Stimulated activated naive CD8-positive, alpha-beta T cell treated with anti-CD3 and anti-CD28 coated beads, Interleukin-15, Interleukin-2, amounts not matched to agents 100 U/mL and 50 U/mL, for 24 hours (primary cell): ENCODE measurements at regions not wholly inside any gene's neighbourhood (a gene's known extent, or its start where the extent isn't known, plus 50 kb on each side); places are given as distances from the start of the nearest gene placed in this dataset.

Source experiments
- ATAC-seq: fragments of 150-1000 bp; cut with Tn5 transposase; one replicate; pipeline ENCODE4 v1.10.0; 2021
- DNase-seq: peaks from one replicate; pipeline ENCODE4 v3.0.0; 2021

DNA sequence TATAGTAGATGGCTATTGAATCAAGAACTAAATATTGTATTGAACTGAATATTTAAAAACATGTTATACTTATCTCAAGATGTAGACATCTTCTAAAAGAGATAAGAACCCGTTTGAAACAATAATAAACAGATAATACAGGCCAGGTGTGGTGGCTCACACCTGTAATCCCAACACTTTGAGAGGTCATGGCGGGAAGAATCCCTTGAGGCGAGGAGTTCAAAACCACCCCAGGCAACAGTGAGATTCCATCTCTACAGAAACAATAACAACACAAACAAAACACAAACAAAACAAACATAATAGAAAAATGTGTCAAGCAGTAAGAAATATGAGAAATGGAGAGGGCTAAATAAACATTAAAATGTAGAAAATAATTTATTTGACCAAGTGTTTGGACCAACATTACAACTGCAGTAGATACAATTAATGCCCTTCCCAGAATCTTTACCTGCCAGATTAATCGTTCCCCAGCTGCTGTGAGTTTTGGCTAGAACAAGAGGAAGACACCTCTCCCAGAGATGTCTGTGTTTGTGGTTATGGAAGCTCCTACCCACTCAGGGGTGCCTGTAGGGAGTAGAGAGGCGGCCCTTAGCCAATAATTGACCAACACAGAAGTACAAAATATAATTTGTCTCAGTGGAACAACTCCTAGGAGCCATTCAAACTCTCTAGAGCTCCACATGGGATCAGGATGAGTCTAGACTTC, 111.9 kb upstream of the AGTR1 start:
- ATAC-seq, result no peak

DNA sequence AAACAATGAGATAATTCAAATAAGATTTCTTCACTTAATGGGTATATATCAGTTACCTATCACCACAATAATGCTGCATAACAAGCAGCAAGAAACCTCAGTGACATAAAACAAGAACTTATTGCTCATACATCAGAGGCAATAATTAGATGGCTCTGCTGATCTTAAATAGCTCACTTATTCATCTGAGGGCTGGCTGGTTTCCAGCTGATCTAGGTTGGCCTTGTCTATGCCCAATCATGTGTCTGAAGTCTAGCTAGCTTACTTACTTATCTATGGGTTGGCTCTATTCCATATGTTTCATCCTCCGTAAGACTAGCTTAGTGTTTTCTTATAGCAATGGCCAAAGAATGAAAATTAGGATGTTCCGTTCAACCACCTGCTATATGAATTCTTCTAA, 109.4 kb upstream of the AGTR1 start:
- ATAC-seq, result no peak
- no peak for DNase-seq

More for the DNA sequence above, 111.9 kb upstream of the AGTR1 start:
- DNase-seq, result no peak

DNA sequence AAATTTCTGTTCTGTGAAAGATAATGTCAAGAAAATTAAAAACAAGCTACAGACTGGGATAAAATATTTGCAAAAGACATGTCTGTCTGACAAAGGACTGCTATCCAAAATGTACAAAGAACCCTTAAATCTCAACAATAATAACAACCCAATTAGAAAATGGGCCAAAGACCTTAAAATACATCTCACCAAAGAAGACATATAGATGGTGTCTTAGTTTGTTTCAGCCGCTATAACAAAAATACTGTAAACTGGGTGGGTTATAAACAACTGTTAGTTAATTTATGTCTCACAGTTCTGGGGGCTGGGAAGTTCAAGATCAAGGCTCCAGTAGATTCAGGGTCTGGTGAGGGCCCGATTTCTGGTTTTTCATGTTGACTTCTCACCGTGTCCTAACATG, 106.2 kb upstream of the AGTR1 start:
- ATAC-seq (no peak), DNase-seq (no peak)

DNA sequence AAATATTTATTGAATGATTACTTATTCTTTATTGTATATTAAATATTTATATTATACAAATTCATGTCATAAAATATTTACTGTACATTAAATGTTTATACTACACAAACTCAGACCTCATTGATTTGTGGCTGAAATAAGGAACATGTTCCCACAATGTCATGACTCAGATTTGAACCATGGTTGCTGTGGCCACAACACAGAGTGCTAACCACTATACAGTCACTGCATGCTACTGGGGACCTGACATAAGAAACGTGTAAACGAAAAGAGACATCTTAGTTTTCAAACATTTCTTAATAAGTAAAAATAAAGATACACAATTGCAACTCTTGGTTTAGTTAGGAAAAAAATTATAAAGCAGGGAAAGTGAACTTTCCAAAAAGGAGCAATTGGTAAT, 99.1 kb upstream of the AGTR1 start:
- ATAC-seq, result no peak
- DNase-seq, result no peak

DNA sequence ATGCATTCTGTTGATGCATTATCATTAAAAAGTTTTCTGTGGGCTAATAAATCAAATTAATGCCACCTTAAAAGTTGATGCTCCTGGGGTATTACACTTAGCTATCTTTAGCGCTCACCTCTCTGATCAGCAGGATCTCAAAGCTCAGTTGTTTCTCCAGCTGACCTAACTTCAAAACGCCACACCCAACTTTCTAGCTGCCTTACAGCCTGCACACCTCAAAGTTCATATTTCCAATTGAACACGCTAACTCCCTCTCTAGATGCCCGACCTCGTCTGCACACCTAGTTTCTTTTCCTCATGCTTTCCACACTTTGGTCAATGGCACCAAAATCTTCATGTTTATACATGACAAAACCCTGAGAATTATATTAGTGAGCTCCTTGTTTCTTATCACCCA, 98.2 kb upstream of the AGTR1 start:
- no peak for DNase-seq
- no peak for ATAC-seq

DNA sequence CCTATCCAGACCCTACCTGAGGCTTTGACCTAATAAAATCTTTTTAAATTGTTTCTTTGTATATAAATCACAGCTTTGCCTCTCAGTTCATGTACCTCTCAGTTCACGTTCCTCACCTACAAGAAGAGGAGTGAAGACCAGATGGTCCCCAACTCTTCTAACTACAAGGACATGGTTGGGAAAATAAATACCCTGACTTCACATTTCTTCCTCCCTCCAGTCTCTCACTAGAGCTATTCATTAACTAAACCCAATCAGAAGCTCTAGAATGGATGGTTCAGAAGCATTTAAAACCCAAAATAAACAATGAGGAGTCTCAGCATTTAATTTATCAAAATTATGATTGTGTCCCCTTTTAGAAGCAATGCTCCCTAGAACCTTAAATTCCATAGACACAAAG, 97.3 kb upstream of the AGTR1 start:
- no peak for ATAC-seq
- no peak for DNase-seq

DNA sequence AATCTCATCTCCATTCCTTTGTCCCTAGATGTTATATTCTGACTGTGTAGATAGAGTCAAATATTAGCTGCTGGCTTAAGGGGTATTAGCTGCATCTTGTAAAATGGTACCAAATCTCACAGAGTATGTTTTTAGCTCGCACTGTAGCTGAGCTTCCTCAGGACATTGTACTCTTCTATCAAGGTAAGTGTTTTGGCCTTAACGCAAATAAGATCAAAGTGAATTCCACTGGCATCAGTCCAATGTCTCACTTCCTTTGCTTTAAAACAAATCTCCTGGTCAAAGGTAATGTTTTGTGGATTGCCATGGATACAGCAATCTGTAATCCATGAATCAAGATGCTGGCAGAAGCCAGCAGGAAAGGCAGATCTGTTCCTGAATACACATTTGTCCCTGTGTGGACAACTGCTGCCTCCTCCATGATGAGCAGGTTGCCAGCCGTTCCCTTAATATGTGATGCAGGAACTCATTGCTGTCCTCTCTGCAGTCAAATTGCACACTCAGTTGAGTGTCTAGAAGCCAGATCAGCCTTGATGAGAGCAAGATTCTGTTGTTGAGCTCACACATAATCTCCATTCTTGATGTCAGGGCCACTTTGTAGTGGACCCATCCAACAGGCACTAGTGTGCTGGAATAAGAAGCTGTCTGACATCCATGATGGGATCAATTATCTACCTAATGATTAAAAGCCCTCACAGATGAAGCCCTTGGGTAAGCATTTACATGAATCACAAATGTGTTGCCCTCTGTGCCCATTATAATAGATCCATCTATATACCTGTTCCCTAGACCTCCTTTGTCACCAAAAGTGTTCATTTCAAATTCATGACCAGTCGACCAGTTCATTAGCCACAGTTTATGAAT, 96.6 kb upstream of the AGTR1 start:
- DNase-seq, result no peak
- no peak for ATAC-seq

DNA sequence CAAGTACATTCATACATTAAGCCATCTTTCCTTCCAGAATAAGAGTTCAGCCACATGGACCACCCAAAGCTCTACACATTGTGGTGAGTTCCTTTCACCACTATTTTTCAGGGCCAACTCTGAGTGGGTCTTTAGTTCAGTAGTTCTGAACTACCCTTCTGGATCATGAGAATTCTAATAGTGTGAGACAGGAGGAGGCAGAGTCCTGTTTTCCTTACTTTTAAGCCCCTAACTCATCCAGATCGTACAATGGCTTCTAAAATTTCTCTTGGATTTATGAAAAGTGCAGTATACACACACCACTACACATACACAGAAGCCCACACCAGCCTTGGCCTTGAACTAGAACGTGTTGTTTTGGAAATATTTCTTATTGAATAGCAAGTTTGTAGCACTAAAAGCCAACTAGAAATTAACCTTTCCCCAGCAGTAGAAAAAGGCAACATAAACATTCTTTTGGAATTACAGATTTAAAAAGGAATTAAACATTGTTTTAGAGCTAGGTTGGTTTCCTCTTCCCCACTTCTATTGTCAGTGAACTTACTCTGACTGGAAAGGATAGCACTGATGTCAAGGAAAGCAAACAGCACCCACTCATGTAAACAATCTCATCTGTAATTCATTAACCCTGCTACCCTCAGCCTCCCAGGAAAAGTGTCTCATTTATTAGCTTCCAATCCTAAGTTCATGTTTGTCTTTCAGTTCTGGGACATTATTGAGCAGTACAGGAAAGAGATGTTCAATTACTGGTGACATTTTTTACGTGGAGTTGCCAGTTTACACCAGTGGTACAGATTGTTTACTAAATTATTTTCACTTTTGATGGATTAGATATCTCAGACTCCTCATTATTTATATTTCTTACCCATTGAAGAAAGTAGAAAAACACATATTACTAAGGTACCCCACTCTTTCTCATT, 95.7 kb upstream of the AGTR1 start:
- ATAC-seq, result no peak
- no peak for DNase-seq

DNA sequence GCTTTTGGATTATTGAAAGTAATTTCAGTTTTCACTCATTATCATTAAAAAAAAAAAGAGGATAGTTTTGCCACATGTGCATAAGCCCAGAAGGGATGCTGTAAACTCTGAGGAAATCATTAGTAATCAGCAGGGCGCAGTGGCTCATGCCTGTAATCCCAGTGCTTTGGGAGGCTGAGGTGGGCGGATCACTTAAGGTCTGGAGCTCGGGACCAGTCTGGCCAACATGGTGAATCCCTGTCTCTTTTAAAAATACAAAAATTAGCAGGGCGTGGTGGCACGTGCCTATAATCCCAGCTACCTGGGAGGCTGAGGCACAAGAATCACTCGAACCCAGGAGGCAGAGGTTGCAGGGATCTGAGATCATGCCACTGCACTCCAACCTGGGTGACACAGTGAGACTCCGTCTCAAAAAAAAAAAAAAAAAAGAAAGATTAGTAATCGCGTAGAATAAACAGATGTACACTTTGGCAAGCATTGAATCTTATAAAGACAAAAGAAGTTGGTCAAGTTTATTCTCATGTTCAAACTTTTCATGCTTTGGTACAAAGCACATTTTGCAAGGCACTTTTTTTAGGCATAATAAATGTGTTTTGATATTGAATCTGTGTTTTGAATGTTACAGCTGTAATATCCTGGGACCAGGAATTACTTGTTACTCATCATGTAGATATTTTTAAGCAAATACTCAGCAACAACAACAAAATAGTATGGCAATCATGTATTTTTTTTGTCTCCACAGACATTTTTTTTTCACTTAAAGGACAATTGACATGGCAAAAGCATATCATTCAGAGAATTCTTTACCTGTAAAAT, 93.2 kb upstream of the AGTR1 start:
- ATAC-seq (no peak), DNase-seq (no peak)

DNA sequence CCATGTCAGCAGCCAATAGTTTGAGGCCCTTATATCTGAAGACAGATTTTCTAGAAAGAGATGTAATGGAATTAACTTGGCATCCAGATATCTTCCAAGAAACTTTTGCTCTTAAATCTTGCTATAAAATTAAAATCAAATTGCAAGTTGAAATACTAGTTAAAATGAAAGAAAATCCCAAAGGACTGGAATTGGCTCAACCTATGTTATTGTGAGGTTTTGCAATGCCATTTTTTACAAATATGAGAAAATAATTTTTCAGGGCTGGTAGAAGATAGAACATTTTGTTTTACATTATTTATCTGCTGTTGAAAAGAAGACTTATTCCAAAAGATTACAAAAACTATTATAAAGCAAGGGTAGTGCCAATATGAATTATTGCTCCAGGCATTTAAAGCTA, 92.2 kb upstream of the AGTR1 start:
- DNase-seq (no peak), ATAC-seq (no peak)

DNA sequence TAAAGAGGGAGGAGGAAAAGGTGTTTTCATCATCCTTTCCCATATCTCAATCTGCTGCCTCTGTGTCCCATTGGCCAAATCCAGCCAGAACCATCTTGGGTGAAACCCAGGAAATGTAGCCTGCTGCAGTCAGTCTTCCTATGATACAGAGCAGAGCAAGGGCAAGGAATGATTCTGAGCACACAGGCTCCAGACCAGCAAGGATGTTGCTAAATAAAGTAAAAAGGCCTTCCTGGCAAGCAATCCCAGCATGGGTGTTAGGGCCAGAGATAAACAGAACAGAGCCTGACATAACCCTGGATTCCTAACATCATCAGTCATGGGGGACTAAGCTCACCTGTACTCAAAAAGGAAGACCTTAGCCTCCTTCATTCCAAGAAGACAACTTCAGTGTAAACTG, 90.7 kb upstream of the AGTR1 start:
- DNase-seq (no peak), ATAC-seq (no peak)

DNA sequence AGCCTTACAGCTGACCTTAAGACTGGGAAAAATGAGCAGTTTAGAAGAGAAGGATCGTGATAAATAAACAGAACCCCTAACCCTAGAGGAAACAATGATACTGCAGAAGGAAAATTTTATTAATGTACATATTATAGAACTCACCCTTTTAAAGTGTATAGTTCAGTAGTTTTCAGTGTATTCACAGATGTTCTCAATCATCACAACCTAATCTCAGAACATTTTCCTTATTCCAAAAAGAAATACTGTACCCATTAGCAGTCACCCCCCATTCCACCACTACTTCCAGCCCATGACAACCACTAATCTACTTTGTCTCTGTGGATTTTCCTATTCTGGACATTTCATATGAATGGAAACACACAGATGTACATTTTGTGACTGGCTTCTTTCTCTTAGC, 90.2 kb upstream of the AGTR1 start:
- no peak for DNase-seq
- no peak for ATAC-seq

DNA sequence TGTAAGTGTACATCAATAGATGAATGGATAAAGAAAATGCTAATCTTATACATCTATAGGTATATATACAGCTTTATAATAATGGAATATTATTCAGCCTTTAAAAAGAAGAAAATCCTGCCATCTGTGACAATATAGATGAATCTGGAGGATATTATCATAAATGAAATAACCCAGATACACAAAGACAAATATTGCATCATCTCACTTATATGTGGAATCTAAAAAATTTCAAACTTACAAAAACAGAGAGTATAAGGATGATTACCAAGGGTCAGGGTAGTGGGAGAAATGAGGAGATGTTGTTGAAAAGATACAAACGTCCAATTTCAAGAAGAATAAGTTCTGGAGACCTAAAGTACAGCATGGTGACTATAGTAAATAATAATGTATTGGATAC, 85.4 kb upstream of the AGTR1 start:
- ATAC-seq (no peak), DNase-seq (no peak)

DNA sequence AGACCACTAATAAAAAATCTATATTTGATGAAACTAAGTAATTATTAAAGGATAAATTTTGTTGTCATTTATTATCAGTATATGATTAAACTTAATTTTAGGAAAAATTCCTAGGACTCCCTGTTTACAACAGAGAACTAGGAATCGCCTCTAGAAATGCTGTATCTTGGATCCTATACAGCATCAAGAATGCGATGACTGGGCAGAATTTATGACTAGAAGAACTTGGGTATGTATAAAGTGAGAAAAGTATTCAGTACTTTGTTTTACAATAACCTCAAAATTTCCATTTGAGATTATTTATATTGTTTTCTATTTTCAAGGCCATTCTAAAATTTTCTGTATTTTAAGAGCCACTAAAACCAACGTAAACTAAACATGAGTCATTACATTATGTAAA, 82.3 kb upstream of the AGTR1 start:
- no peak for ATAC-seq
- DNase-seq, result no peak

DNA sequence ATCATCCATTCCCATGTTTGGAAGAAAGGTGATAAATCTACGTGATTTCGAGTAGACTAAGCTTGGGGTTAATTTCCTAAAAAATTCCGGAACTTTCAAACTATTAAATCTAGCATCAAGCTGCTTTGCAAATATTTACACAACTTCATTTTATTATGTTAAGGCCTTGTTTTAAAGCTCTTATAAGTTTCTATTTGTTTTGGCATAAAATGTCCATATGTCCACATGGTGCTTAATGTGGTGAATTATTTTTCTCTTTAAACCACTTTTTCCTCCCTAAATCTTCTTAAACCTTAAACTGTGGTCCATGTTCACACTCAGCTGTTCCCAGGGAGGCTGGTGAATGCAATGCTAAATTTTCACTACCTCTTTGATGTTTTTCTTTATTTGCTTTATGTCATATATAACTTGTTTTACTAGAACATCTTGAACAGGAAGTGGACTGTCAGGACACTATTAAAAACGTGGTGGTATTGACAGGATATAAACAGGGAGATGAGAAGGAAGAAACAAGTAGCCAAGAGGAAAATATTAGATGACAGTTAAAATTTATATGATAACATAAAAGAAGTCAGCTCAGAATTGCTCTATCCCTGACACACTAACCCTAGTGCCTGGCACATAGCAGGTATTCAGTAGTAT, 72.5 kb upstream of the AGTR1 start:
- DNase-seq, result no peak
- ATAC-seq, result no peak

DNA sequence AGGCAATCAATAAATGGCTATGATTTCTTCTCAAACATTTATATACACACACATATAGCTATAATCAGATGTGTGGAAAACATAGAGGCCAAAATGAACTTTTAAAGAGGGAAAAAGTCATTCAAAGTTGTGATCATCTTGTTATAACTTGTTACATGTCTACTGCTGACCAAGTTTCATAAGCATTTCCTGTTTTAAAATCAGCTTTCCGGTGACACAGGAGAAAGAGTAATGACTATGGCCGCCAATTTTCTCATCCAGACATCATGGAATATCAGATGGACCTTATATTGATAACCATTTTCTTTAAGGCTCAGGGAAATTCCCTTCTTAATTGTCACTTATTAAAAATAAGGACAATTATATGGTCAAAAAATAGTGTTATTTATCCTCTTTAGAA, 71.7 kb upstream of the AGTR1 start:
- DNase-seq, result no peak
- ATAC-seq, result no peak

DNA sequence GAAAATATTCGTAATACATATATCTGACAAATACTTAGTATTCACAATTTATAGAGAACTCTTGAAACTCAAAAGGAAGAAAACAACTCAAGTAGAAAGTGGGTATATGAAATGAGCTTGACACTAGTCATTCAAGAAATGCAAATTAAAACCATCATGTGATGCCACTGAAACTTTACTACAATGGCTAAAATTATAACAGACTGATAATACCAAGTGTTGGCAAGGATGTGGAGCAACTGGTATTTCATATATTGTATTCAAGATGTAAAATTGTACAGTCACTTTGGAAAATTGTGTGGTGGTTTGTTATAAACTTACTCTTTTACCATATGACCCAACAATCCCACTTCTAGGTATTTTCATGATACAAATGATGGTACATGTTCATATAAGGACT, 68.7 kb upstream of the AGTR1 start:
- ATAC-seq (no peak), DNase-seq (no peak)

DNA sequence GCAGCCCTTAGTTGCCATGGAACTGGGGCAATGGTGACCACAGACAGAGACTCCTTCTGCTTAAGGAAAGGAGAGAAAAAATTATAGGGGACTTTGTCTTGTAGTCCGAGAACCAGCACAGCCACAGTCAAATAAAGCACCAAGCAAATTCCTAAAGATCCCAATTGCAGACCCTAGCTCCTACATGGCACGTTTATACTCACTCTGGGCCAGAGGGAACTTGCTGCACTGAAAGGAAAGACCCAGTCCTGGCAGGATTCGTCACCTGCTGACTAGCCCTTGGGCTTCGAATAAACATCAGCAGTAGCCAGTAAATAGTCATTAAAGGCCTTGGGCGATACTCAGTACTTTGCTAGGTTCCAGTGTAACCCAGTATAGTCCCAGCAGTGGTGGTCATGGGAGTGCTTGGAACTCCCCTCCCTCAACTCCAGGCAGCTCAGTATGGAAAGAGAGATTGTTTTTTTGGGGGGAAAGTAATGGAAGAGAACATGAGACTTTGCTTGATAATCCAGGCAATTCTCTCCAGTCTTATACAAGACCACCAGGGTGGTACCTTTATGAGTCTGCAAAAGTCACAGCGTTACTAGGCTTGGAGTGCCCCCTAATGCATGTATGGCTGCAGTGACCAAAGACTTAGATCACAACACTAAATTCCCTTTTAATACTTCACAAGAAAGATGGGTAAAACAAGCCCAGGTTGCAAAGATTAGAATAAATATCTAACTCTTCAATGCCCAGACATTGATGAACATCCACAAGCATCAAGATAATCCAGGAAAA, 66.4 kb upstream of the AGTR1 start:
- DNase-seq (no peak), ATAC-seq (no peak)

DNA sequence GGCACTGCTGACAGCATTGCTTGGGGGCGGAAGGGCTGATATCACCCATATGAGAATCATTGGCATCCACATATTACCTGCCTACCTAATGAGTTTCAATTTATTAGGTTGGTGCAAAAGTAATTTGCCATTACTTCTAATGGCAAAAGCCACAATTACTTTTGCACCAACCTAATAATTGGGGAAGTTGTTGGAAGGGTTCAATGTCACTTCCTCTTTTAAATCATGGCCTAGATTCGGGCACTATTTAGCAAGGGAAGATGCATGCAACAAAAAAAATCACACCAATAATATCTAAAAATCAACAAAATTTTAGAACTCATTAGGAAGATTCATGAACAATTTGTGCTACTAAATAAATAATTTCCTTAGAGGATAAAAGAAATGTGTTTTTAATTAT, 56.0 kb upstream of the AGTR1 start:
- DNase-seq (no peak), ATAC-seq (no peak)

DNA sequence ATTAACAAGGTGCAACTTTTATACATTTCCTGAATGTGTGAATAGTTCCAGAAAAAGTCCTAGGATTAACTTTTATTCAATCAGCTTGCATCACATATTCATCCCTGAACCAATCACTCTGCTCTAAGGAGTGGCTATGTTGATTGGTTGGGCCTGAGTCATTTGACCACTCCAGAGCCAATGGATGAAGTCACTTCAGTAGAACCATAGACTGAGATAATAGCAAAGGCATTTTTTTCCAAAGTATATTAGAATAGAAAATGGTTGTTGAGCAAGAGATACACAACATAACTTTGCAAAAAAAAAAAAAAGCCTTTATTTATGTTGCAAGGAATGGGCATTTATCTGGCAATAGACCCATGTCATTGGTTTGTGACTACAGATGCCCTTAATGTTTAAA, 55.5 kb upstream of the AGTR1 start:
- DNase-seq, result no peak
- no peak for ATAC-seq

DNA sequence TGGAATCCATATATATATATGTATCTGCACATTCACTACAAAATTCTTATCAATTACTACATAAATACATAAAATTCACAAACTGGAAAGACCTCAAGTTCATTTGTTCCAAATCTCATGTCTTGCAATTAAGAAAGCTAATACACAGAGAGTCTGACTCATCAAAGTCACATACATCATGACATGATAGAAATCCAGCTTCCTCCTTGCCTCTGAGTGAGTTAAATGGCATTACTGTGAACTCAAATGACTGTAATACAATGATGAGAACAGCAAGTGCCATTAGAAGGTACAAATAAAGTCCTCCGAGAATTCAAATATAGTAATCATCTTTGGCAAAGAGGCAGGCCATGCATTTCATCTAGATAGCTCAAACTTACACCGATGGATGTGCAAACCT, 55.1 kb upstream of the AGTR1 start:
- DNase-seq, result no peak
- no peak for ATAC-seq
